ENCODE measurements at regions not wholly inside any gene's neighbourhood (a gene's known extent, or its start where the extent isn't known, plus 50 kb on each side); places are given as distances from the start of the nearest gene placed in this dataset.
A peak's percentile ranks its signal among the peaks of the same experiment; 100 is the strongest.

GRCh38 chr3:11089931-11090330, 64.4 kb upstream of the HRH1 start:
- intact Hi-C loops (cut with DNase I): no loop called here
- DNase-seq (ENCODE audit: extremely low spot score in 2 of 2): no peak
- no peaks in the 10 kb centered on the region for H3K36me3 ChIP-seq
- H3K9me3 ChIP-seq: no peaks in the 10 kb centered on the region
- H3K27ac ChIP-seq: no peak overlapping the region
- H3K4me3 ChIP-seq: no peak overlapping the region
- H3K27me3 ChIP-seq: no peaks in the 10 kb centered on the region
- TF ChIP-seq CTCF (IDR thresholded peaks at IDR 0.05) (no peak), POLR2AphosphoS5 (IDR thresholded peaks at IDR 0.05; ENCODE audit: insufficient read depth in 1 of 2, low read depth in 1 of 2) (no peak), POLR2A (IDR thresholded peaks at IDR 0.05) (no peak)
- peaks cover 13% of the 10 kb centered on the region for H3K4me1 ChIP-seq

GRCh38 chr3:11090551-11090950, 63.7 kb upstream of the HRH1 start:
- Histone ChIP-seq H3K9me3 (no peaks in the 10 kb centered on the region), H3K27me3 (no peaks in the 10 kb centered on the region), H3K36me3 (no peaks in the 10 kb centered on the region), H3K4me3 (no peak overlapping the region), H3K4me1 (peaks cover 13% of the 10 kb centered on the region), H3K27ac (no peak overlapping the region)
- no peak for DNase-seq (ENCODE audit: extremely low spot score in 2 of 2)
- intact Hi-C loops (cut with DNase I): no loop called here
- TF ChIP-seq POLR2A (IDR thresholded peaks at IDR 0.05): no peak
- no peak for TF ChIP-seq POLR2AphosphoS5 (IDR thresholded peaks at IDR 0.05; ENCODE audit: insufficient read depth in 1 of 2, low read depth in 1 of 2)
- TF ChIP-seq CTCF (IDR thresholded peaks at IDR 0.05): no peak

- Histone ChIP-seq H3K4me1 (peaks cover 16% of the 10 kb centered on the region), H3K9me3 (no peaks in the 10 kb centered on the region), H3K27me3 (no peaks in the 10 kb centered on the region), H3K27ac (no peak overlapping the region), H3K36me3 (no peaks in the 10 kb centered on the region), H3K4me3 (no peak overlapping the region)
- intact Hi-C loops (cut with DNase I): no loop called here
- TF ChIP-seq CTCF (IDR thresholded peaks at IDR 0.05) (no peak), POLR2AphosphoS5 (IDR thresholded peaks at IDR 0.05; ENCODE audit: insufficient read depth in 1 of 2, low read depth in 1 of 2) (peak in 1 of 2 donors; percentile 63)
- DNase-seq (ENCODE audit: extremely low spot score in 2 of 2): no peak
Measured at GRCh38 chr3:11091088-11091590, 63.2 kb upstream of the HRH1 start.

GRCh38 chr3:11091791-11092190, 62.5 kb upstream of the HRH1 start:
- no peak overlapping the region for H3K27ac ChIP-seq
- no peaks in the 10 kb centered on the region for H3K27me3 ChIP-seq
- TF ChIP-seq POLR2A (IDR thresholded peaks at IDR 0.05) (no peak), POLR2AphosphoS5 (IDR thresholded peaks at IDR 0.05; ENCODE audit: insufficient read depth in 1 of 2, low read depth in 1 of 2) (no peak), CTCF (IDR thresholded peaks at IDR 0.05) (no peak)
- H3K9me3 ChIP-seq: no peaks in the 10 kb centered on the region
- no peaks in the 10 kb centered on the region for H3K36me3 ChIP-seq
- H3K4me3 ChIP-seq: no peak overlapping the region
- peaks cover 20% of the 10 kb centered on the region for H3K4me1 ChIP-seq
- no peak for DNase-seq (ENCODE audit: extremely low spot score in 2 of 2)
- intact Hi-C loops (cut with DNase I): no loop called here

GRCh38 chr3:11093823-11094340, 60.4 kb upstream of the HRH1 start:
- no peaks in the 10 kb centered on the region for H3K9me3 ChIP-seq
- H3K27ac ChIP-seq: no peak overlapping the region
- H3K4me3 ChIP-seq: no peak overlapping the region
- H3K36me3 ChIP-seq: no peaks in the 10 kb centered on the region
- intact Hi-C loops (cut with DNase I): no loop called here
- no peak for TF ChIP-seq CTCF (IDR thresholded peaks at IDR 0.05)
- TF ChIP-seq POLR2AphosphoS5 (IDR thresholded peaks at IDR 0.05; ENCODE audit: insufficient read depth in 1 of 2, low read depth in 1 of 2): no peak
- TF ChIP-seq POLR2A (IDR thresholded peaks at IDR 0.05): no peak
- DNase-seq (ENCODE audit: extremely low spot score in 2 of 2): no peak
- peaks cover 25% of the 10 kb centered on the region for H3K4me1 ChIP-seq
- H3K27me3 ChIP-seq: no peaks in the 10 kb centered on the region

Measured in vagina (tissue), 2 donors.